ENCODE measurements at regions not wholly inside any gene's neighbourhood (a gene's known extent, or its start where the extent isn't known, plus 50 kb on each side); places are given as distances from the start of the nearest gene placed in this dataset.
"Not testable (repeated sequence)": the region's sequence is repeated elsewhere in the genome, so short reads cannot be mapped to it uniquely, and the experiment has no call there.

DNA sequence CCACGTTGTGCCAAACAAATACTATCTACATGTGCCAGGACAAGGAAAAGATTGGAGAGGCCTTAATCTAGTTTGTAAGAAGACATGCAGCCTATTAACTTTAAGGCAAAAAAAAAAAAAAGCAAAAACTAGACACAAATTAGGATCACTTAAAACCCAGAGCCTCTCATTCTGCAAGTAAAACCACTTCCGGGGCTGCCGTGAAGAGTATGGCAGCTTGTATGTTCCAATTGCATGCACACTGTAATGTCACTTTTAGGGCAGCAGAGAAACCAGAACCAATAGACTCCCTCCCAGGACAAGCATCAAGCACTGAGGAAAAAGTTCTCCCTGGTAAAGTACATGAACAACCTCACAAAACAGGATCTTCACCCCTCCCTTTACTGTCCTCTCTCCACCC is 70.6 kb downstream of the RSL24D1 start:
- DNase-seq, result no peak

DNA sequence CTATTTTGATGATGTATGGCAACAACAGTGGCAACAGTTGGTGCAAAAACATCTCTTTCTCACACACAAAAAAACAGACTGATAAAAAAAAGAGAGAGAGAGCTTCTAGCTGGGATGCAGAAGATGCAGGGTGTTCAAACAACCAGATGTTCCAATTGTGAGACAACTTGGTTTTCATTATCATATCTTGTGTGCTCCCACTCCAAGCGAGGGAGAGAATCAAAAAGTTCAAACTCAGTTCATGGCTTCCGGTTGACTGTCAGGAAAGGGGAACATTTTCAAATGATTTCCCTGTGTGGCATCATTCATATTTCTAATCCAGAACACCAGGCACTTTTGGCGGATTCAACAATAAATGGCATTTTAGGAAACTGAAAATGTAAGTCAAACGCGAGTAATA is 72.1 kb downstream of the RSL24D1 start:
- no peak for DNase-seq

DNA sequence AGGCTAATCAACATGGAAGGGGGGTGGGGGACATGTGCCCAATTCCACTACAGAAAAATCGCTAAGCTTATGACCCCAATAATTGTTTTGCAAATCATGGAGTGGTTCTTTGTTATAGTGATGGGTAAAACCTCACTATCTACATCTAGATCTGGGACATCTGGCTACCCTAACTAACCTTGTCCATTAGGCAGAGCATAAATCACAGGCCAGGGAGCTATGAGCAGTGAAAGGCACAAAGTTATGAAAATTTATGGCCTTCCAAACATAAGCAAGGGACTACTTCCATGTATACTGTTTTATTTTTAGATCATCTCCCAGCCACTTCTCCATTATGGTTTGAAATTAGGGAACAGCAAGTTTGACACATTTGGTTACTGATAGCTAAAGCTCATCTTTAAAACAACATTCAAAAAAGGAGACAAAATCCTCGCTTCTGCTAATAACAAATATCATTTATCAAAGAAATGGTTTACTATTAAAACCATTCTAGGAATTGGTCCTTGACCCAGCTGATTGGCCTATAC is 78.3 kb downstream of the RSL24D1 start:
- no peak for DNase-seq

DNA sequence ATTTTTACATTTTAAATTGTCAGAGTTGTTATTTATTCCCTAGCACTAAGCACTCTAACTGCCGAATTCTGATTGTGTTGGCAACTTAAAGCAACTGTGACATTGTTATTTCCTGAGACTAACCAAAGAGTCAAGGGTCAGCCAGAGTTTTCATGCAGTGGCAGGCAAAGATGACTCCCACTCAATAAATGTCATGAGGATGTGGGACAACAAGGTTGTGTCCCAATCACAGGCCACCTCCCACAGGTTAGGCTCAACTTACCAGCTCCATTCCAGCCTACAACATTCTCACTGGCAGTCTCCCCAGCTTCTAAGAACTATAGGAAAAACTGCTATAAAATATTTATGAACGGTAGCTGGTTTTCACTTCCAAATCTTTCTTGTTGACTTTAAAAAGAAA is 80.1 kb downstream of the RSL24D1 start:
- DNase-seq, result no peak

DNA sequence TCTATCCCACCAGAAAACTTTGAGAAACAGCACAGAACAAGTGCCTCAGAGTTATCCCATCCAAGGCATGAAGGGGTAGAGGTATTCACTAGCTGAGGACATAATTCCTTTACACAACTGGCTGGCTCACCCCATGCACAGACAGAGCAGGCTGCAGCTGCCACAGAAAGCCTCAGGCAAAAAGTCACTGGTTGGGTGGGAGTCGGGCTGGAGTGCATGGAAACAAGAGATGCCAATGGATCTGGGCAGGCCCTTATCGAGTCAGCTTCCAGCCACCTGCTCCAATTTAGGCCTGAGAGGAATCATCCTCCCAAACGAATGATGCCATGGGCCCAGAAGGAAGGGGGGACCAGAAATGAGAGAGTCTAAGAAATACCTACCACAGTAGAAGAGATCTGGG is 83.0 kb downstream of the RSL24D1 start:
- no peak for DNase-seq

DNA sequence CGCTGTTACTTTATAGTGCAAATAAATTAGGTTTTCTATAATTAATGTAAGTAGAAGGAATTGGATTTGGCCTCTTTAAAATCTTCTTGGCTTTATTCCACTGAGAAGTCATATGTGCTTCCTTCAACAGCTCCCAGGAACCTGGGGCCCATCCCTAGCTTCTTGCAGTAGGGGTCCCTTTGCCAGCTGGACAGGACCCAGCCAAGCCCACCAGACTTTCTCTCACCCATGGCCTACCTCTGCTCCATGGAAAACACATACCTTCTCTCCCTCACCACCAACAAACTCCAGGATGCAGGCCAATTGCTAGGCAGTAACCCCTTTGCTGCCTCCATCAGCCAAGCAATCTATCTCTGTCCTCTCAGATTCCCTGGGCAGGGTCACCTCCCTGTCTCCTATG is 84.0 kb downstream of the RSL24D1 start:
- DNase-seq, result no peak

DNA sequence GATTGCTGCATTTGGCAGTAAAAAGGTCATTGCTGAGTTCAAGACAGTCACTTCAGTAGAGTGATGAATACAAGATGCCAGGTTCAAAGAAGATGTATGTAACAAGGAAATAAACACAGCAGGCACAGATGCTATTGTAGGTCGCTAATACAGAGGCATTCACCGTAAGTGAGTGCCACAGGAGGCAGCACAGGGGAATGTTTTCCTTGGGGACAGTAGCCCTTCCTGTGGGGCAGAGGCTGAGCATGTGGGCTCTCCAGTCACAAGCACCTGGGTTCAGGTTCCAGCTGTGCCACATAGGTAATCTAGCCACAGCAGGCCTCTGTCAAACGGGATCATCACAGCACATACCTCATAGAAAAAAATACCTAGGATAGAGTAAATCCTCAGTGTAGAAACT is 86.3 kb downstream of the RSL24D1 start:
- no peak for DNase-seq

DNA sequence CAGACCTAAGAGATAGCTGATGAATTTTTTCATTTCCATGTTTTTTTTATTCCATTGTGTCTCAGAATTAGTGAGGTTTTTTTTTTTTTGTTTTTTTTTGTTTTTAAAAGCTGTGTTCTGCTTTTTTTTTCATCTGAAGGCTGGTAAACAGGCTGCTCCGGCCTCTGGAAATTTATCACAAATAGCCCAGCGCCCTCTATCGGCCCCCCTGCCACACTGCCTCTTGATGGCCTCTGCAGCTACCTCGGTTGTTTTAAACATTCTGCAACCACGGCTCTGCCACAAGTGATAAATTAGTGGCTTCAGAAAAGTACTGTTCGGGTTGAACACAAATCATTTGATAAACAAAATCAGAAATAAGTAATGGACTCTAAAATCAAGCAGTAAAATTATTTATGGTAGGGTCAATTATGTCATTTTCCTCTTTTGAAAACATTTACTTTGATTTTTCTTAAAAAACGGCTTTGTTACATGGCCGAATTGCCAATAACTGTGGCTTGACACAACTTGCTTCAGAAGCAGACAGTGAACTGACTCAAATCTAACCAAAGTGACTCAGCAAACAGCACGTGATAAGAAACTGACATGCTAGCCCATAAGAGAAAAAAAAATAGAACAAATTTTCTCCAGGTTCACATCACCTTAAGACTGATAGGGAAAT is 87.8 kb downstream of the RSL24D1 start:
- peak; percentile 36 for DNase-seq

DNA sequence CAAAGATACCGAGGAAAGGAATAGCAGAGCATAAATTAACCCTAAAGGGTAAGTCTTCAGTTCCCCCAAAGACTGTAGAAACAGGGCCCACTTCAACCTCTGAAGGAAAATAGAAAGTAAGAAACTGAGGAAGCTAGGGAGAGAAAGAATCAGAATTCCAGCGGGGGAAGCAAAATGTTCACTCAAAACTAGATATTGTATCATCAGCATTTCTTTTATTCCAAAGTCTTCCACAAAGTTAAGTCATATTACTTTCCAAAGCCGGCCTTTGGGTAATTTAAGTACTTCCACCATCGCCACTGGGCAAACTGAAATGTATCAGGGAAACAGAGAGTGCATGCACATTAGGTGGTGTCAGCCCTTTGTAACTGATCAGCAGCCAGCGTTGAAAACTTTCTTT is 88.3 kb downstream of the RSL24D1 start:
- DNase-seq, result no peak

DNA sequence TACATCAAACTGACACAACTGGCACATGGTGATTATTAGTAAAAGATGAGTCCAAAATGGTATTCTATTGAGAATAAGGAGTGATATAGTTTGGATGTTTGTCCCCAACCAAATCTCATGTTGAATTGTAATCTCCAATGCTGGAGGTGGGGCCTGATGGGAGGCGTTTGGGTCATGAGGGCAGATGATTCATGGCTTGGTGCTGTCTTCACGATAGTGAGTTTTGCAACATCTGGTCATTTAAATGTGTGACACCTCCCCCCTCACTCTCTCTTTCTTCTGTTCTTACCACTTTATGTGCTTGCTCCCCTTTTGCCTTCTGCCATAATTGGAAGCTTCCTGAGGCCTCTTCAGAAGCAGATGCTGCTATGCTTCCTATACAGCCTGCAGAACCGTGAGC is 90.6 kb downstream of the RSL24D1 start:
- DNase-seq, result no peak

DNA sequence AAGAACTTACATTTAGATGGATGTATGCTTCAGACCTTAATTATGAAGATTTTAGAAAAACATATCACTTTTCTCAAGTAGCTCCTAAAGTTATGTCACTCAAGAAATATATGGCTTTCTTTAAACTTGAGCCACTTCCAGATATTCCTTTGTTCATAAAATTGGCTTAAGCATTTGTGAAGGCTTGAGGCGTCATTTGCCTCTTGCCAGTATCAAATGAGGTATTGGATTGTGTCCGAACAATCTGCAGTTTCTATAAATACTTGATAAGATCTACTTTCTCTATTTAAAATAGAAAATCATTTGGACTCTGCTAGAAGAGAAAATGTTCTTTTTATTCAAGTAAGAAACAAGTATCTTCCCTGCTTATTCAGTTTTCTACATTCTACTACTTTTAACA is 102.6 kb downstream of the RSL24D1 start:
- no peak for DNase-seq

DNA sequence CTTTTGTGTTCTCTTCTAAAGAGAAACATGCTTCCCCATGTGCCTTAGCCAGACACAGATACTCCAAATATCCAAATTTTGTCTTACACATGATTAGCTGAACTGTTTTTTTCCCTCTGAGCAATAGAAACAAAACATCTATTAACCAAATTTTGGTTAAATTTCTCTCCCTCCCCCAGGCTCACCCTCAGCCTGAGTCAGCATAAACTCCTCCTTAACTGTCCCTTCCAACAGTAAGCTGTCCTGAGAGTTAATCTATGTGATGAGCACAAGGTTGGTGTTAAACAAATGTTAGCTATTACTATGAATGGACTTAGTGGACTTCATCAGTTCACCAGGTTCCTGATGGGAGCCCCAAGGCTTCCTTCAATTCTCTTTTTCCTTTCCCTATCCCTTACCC is 108.5 kb downstream of the RSL24D1 start:
- DNase-seq, result no peak

DNA sequence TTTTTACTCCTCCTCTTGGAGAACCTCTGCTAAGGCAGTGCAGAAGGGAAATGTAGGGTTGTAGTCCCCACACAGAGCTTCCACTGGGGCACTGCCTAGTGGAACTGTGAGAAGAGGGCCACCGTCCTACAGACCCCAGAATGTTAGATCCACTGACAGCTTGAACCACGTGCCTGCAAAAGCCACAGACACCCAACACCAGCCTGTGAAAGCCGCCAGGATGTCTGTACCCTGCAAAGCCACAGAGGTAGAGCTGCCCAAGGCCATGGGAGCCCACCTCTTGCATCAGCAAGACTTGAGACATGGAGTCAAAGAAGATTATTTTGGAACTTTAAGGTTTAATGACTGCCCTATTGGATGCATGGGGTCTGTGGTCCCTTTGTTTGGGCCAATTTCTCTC is 112.1 kb downstream of the RSL24D1 start:
- DNase-seq, result no peak

DNA sequence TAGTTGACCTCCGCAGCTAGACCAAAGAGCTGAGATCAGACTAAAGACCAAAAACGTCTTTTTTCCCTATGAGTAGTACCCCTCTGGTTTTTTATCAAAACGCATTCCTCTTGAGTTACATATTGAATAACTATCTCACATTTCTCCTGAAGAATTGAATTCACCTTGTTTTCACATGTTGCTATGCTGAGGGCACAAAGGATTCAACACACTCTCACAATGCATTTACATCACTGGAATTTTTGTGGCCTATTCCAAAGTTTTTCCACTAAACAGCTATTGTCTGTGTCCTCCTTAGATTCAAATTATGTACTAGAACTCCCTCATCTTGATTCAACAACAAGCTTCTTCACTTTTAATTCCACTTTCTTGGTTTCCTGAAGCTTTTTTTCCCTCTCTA is 112.5 kb downstream of the RSL24D1 start:
- no peak for DNase-seq

DNA sequence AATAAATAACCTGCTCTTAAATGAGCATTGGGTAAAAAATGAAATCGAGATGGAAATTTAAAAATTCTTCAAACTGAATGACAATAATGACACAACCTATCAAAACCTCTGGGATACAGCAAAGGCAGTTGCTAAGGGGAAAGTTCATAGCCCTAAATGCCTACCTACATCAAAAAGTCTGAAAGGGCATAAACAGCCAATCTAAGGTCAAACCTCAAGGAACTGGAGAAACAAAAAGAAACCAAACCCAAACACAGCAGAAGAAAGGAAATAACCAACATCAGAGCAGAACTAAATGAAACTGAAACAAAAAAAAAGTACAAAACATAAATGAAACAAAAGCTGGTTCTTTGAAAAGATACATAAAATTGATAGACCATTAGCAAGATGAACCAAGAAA is 119.7 kb downstream of the RSL24D1 start:
- DNase-seq, result not testable (repeated sequence)

DNA sequence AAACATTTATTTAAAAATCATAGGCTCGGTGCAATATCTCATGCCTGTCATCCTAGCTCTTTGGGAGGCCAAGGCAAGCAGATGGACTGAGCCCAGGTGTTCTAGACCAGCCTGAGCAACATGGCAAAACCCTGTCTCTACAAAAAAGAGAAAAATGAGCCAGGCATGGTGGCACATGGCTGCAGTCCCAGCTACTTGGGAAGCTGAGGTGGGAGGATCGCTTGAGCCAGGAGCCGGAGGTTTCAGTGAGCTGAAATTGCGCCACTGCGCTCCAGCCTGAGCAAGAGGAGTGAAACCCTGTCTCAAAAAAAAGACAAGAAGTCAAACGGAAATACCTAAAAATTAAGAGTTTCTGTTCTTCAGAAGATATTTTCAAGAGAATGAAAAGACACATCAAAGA is 122.3 kb downstream of the RSL24D1 start:
- no peak for DNase-seq

DNA sequence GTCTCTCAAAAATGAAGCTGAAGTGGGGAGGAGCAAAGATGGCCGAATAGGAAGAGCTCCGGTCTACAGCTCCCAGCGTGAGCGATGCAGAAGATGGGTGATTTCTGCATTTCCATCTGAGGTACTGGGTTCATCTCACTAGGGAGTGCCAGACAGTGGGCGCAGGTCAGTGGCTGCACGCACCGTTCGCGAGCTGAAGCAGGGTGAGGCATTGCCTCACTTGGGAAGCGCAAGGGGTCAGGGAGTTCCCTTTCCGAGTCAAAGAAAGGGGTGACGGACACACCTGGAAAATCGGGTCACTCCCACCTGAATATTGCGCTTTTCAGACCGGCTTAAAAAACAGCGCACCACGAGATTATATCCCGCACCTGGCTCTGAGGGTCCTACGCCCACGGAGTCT is 132.8 kb downstream of the RSL24D1 start:
- not testable (repeated sequence) for DNase-seq

DNA sequence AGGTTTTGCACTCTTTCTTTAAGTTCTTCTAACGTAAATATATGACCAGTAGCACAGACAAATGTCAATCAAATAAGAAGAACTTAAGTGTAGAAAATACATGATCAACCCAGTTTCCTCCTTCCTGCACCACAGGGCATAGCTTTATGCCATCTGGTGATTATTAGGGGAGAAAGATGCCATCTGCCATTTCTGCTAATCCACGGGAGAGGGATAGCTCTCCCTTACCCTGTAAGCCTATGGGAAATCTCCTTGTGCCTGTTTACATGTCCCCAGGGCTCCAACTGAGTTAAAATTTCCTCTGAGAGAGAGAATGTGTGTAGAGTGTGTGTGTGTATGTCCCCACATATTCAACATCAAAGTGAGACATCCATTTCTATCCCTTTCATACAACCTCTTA is 135.9 kb downstream of the RSL24D1 start:
- DNase-seq, result no peak

DNA sequence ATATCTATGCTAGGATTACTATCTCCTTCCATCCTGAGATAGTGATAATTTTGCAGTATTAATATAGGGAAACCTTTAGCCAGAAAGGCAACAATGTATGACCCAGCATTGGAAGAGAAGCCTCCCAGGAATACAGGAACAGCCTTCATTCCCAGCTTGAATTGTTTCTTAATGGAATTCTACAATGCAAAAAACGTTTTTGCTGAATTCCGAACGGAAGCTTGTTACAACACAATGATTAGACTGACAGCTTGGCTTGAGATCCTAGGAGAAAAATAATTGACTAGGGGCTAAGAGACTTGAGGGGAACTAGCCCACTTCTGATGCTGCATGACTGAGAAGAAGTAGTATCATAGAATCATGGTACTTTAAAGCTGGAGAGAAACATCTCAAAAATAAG is 140.2 kb downstream of the RSL24D1 start:
- DNase-seq, result no peak

DNA sequence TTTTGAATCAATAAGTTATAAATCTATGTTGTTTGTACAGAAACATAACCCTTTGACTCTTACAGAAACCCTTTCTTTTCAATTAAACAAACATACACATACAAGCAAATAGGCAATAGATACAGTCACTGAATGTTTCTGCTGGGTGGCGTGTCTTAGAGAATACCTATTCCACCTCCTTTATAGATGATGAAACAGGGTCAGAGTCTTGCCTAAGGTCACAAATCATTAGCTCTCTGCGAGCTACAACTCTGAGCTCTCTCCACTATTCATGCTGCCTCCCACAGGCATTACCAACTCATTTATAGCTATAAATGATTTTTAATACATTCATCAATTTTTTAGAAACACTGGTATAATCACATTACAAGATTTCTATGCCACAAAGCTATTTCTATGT is 152.6 kb downstream of the RSL24D1 start:
- no peak for DNase-seq

DNA sequence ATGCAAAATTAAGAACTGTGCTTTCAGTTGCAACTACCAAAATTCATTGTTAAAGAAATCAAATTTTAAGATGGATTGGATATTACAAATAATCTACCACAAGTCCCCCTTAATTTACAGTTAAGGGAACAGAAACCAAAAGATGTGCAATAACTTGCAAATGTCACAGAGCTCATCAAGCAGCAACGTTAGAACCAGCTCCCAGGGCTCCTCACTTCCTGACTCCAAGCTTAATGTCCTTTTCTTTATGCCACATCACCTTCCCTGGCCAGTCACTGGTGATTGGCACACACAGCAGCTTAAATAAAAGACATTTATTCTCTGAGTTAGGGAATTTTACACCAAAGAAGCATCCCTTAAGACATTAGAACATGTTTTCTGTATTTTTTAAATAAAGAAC is 159.7 kb downstream of the RSL24D1 start:
- DNase-seq, result no peak

DNA sequence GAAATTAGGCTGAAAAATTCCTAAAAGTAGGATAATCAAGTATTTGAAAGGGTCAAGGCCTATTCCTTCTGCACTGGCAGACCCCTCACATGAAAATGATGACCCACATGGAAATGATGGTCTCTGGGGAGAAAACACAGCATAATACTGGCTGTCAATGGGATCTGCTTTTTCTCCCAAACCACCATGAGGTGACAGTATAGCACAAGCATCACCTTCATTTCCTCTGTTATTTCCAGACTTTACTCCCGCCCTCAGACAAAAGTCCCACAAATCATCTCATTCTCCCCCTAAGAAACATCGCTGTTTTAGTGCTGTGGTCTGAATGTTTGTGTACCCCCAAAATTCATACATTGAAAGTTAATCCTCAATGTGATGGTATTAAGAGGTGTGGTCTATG is 161.0 kb downstream of the RSL24D1 start:
- no peak for DNase-seq

DNA sequence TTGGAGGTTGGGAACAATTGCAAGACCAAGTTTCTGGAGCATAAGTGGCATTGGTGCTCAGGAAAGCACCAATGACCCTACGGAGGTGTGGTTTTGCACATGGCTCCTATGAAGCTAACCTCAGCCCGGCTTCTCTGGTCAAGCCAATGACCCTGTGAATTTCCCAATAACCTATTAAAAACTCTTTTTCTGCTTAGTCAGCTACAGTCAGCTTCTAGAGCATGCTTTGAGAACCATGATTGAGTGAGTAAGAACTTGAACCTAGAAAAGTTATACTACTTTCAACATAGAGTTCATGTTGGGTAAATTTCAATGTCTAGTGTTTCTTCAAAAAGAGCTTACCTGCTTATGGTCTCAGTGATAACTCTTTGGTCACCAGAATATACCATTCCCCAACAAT is 163.2 kb downstream of the RSL24D1 start:
- no peak for DNase-seq

DNA sequence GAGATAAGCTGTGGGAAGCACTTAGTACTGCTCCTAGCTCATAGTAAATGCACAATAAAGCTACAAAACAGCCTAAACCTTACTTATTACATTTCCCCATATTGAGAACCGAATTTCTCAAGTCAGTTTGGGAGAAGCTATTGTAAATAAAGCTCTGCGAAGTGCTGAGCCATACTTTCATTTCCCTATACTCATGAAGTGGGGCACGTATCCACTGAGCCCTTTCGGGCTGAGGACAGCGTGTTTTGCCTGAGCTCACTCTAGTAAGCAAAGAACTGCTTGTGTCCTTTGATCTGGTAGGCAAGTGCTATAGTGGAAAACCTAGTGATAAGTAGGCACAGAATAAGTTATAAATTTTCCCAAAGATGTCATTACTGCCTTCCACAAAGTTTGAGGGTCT is 165.0 kb downstream of the RSL24D1 start:
- no peak for DNase-seq

DNA sequence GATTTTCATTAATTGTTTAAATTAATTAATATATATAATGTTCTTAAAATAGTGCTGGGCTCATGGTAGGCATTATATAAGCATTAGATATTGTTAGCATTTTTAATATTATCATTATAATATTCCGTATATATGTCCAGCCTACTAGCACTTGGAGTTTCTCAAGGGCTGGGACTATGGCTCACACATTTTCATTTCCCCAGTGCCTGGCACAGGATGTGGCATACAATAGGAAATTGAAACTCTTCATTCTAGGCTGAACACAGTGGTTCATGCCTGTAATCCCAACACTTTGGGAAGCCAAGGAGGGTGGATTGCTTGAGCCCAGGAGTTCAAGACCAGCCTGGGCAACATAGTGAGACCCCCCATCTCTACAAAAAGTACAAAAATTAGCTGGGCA is 170.4 kb downstream of the RSL24D1 start:
- no peak for DNase-seq

DNA sequence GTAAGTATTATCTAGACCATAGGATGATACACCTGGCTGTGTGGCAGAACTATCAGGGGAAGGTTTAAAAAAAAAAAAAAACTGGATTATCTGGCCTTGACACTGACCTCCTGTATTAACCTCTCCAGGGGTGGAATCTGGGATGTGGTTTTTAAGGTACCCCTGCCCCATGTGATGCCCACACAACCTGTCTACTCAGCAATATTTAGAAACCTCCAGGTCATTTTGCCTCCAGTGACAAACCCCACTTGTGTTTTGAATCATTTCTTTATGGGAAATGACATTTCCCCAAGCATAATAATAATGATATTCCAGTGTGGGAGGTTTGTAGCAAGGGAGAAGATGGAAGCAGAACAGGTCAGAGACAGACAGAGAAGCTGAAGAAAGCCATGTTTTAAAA is 179.1 kb downstream of the RSL24D1 start:
- DNase-seq, result no peak
